Loucy (cell line): ENCODE measurements at regions not wholly inside any gene's neighbourhood (a gene's known extent, or its start where the extent isn't known, plus 50 kb on each side); places are given as distances from the start of the nearest gene placed in this dataset.

Source experiments
- H2AFZ ChIP-seq: fragments of 200-600 bp; sonication (generic); 2 replicates; pipeline ENCODE4 v1.6.0; 2016; ENCODE audit warnings: antibody characterized with exemption, mild to moderate bottlenecking, low read length, moderate library complexity
- H3F3A ChIP-seq: fragments of 200-600 bp; 2 replicates; pipeline ENCODE4 v1.6.0; 2016; ENCODE audit warnings: antibody characterized with exemption, low read depth, mild to moderate bottlenecking
- H3K27me3 ChIP-seq: fragments of 200-600 bp; sonication (generic); 2 replicates; pipeline ENCODE4 v1.6.1; 2014; ENCODE audit warnings: low read length, mild to moderate bottlenecking; ENCODE audit not compliant: insufficient read depth, poor library complexity, severe bottlenecking
- H3K36me3 ChIP-seq: fragments of 200-600 bp; sonication (generic); 2 replicates; pipeline ENCODE4 v1.6.1; 2016; ENCODE audit warnings: low read length; ENCODE audit not compliant: insufficient read depth
- H3K4me1 ChIP-seq: fragments of 200-600 bp; sonication (generic); 2 replicates; pipeline ENCODE4 v1.5.1; 2014; ENCODE audit warnings: low read length, mild to moderate bottlenecking; ENCODE audit not compliant: insufficient read depth, poor library complexity, severe bottlenecking
- H3K4me2 ChIP-seq: fragments of 200-600 bp; sonication (generic); 2 replicates; pipeline ENCODE4 v1.6.0; 2014; ENCODE audit warnings: antibody characterized with exemption, low read length, low read depth, mild to moderate bottlenecking; ENCODE audit not compliant: poor library complexity, severe bottlenecking
- H3K4me3 ChIP-seq: fragments of 200-600 bp; sonication (generic); 2 replicates; pipeline ENCODE4 v1.5.1; 2014; ENCODE audit warnings: low read length, mild to moderate bottlenecking, mixed read lengths; ENCODE audit not compliant: poor library complexity, severe bottlenecking
- H3K79me2 ChIP-seq: fragments of 200-600 bp; sonication (generic); 2 replicates; pipeline ENCODE4 v1.6.1; 2014; ENCODE audit warnings: low read length; ENCODE audit not compliant: insufficient read depth
- H3K9ac ChIP-seq: fragments of 200-600 bp; sonication (generic); 2 replicates; pipeline ENCODE4 v1.6.0; 2014; ENCODE audit warnings: mild to moderate bottlenecking, low read depth, low read length, moderate library complexity; ENCODE audit not compliant: poor library complexity, severe bottlenecking
- H3K9me2 ChIP-seq: fragments of 200-600 bp; sonication (generic); replicated peaks from 2 replicates; pipeline ENCODE4 v1.6.1; 2016; ENCODE audit warnings: low read depth, low read length, mixed read lengths
- H3K9me3 ChIP-seq: fragments of 200-600 bp; sonication (generic); 2 replicates; pipeline ENCODE4 v1.6.1; 2014; ENCODE audit warnings: mild to moderate bottlenecking, antibody characterized with exemption, low read length, low read depth; ENCODE audit not compliant: insufficient read depth
- H4K20me1 ChIP-seq: fragments of 200-600 bp; sonication (generic); 2 replicates; pipeline ENCODE4 v1.6.0; 2014; ENCODE audit warnings: antibody characterized with exemption, low read length, mild to moderate bottlenecking; ENCODE audit not compliant: insufficient read depth, poor library complexity, severe bottlenecking
- CTCF ChIP-seq: fragments of 200-600 bp; sonication (generic); conservative IDR thresholded peaks from 2 replicates; pipeline ENCODE4 v1.5.1; 2014; ENCODE audit warnings: mild to moderate bottlenecking, antibody characterized with exemption, low read length
- EZH2phosphoT487 ChIP-seq: fragments of 200-600 bp; IDR thresholded peaks from 2 replicates; pipeline ENCODE4 v1.6.1; 2018; ENCODE audit warnings: antibody characterized with exemption, mild to moderate bottlenecking, moderate library complexity, borderline replicate concordance

GRCh38 chr4:186405957-186406356, 140.0 kb downstream of the F11 start:
- H2AFZ ChIP-seq: no peak overlapping the region
- H3F3A ChIP-seq: no peaks in the 10 kb centered on the region
- H4K20me1 ChIP-seq: no peaks in the 10 kb centered on the region
- H3K4me1 ChIP-seq: no peaks in the 10 kb centered on the region
- no peak for TF ChIP-seq CTCF
- TF ChIP-seq EZH2phosphoT487: no peak
- H3K9me2 ChIP-seq: no peaks in the 10 kb centered on the region
- H3K9ac ChIP-seq: no peak overlapping the region
- H3K27me3 ChIP-seq: no peaks in the 10 kb centered on the region
- no peak overlapping the region for H3K4me2 ChIP-seq
- no peaks in the 10 kb centered on the region for H3K36me3 ChIP-seq
- H3K79me2 ChIP-seq: no peaks in the 10 kb centered on the region
- no peaks in the 10 kb centered on the region; the same call in 1 of the 2 replicates for H3K9me3 ChIP-seq
- H3K4me3 ChIP-seq: no peak overlapping the region

- H3K4me2 ChIP-seq: no peak overlapping the region
- no peak for TF ChIP-seq CTCF
- no peak for TF ChIP-seq EZH2phosphoT487
- no peak overlapping the region for H2AFZ ChIP-seq
- no peaks in the 10 kb centered on the region for H3K36me3 ChIP-seq
- no peaks in the 10 kb centered on the region for H3K79me2 ChIP-seq
- no peak overlapping the region for H3K9ac ChIP-seq
- H3K4me1 ChIP-seq: no peaks in the 10 kb centered on the region
- H4K20me1 ChIP-seq: no peaks in the 10 kb centered on the region
- no peaks in the 10 kb centered on the region; the same call in 1 of the 2 replicates for H3K9me3 ChIP-seq
- H3K4me3 ChIP-seq: no peak overlapping the region
- no peaks in the 10 kb centered on the region for H3K9me2 ChIP-seq
- H3K27me3 ChIP-seq: no peaks in the 10 kb centered on the region
- H3F3A ChIP-seq: no peaks in the 10 kb centered on the region
These were observed 138.7 kb downstream of the F11 start for GRCh38 chr4:186404562-186405134.

- no peaks in the 10 kb centered on the region for H3K9me3 ChIP-seq
- no peak overlapping the region for H3K4me2 ChIP-seq
- no peaks in the 10 kb centered on the region for H3K79me2 ChIP-seq
- TF ChIP-seq EZH2phosphoT487 (no peak), CTCF (no peak)
- no peak overlapping the region for H2AFZ ChIP-seq
- no peaks in the 10 kb centered on the region for H3K4me1 ChIP-seq
- no peaks in the 10 kb centered on the region for H3K36me3 ChIP-seq
- no peak overlapping the region for H3K9ac ChIP-seq
- H3K27me3 ChIP-seq: no peaks in the 10 kb centered on the region
- H3K4me3 ChIP-seq: no peak overlapping the region
- H4K20me1 ChIP-seq: no peaks in the 10 kb centered on the region
- no peaks in the 10 kb centered on the region for H3K9me2 ChIP-seq
- no peaks in the 10 kb centered on the region for H3F3A ChIP-seq
These were observed 134.7 kb downstream of the F11 start for GRCh38 chr4:186400676-186401075.
